Activated T-cell treated with anti-CD3 and anti-CD28 coated beads for 4 hours (primary cell): ENCODE measurements at regions not wholly inside any gene's neighbourhood (a gene's known extent, or its start where the extent isn't known, plus 50 kb on each side); places are given as distances from the start of the nearest gene placed in this dataset.
"Not testable (repeated sequence)": the region's sequence is repeated elsewhere in the genome, so short reads cannot be mapped to it uniquely, and the experiment has no call there.

Experiments used
- DNase-seq: peaks from one replicate; pipeline ENCODE4 v3.0.0-alpha.2; 2020

DNA sequence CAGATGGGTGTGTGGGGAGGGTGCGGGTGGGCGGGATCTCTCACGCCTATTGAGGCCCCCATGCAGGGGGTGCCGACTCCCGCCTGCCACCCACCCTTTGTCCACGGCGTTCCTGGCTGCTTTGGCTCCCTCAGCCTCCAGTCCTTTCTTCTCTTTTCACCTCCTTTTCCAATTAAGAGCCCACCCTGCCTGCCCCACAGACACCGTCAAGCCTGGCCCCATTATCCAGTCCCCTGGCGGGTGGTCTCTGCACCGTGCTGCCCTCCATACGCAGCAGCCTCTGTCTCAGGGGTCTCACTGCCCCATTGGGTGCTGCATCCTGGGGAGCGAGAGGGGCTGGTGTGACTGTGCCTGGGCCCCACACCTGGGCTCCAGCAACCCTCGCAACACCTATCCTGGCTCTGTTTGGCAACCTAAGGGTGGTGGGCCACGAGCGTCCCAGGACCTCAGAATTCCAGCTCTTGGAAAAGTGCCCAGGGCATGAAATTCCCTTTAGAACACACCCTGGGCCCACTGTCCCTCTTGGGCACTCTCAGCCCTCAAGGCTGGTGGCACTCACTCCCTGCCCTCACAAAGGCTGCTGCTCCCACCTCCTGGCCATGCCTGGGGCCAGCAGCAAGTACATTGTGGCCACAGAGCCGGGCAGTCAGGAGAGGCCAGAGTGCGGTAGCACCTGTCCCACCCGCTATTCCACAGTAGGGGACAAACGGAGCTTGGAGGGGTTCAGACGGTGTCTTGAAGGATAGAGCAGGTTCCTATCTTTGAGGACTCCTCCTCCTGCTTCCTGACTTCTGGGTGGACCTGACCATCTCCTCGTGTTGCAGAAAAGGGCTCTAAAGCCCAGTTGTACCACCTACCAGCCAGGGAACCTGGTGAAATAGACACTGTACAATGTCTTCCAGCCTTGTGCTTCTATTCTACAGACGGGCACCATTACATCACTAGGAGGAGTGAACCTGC lies 114.1 kb downstream of the KIF26A start:
- DNase-seq, result no peak

DNA sequence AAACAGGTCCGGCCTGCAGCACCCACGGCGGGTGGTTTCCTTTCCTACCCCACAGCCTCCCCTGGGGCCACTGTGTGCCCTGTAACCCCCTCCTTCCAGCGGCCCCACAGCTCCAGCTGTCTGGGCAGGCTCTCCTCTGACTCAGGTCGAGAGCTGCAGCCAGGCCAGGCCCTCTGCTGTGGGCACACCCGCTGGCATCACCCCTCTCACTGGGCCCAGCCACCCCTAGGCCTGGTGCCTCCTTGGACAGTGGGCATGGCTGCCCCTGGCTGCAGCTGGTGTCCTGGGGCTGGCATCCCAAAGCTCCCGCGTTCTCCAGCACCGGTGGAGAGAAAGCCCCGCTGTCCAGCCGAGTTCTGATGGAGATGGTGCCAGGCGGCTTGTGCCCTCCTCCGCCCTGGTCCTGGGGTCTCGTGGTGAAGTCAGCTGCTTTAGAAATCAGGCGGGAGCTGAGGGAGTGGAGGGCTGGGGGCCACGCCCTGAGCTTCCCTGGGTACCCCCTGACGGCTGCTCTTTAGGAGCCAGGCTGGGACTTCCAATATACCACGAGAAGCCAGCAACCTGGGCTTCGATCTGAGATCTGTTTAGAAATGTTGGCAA lies 114.9 kb downstream of the KIF26A start:
- DNase-seq, result no peak

DNA sequence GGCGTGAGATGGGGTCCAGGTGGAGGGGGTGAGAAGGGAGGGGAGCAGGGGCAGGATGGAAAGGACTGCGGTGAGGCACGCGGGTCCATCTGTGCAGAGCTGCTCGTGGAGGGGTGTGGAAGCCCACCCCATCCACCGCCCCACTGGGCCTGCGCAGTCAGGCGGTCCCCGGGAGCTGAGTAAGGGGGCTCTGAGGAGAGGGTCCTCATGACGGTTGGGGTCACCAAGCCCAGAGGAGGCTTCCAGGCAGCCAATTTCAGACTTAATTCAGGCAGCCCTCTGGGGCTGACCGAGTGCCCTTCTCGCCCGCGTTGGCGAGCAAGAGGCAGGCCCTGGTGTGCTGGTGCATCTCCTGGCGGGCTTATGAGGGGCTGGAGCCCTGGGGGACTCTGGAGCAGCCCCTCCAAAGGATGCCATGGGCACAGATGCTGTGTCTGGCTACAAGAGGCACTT lies 115.5 kb downstream of the KIF26A start:
- no peak for DNase-seq

DNA sequence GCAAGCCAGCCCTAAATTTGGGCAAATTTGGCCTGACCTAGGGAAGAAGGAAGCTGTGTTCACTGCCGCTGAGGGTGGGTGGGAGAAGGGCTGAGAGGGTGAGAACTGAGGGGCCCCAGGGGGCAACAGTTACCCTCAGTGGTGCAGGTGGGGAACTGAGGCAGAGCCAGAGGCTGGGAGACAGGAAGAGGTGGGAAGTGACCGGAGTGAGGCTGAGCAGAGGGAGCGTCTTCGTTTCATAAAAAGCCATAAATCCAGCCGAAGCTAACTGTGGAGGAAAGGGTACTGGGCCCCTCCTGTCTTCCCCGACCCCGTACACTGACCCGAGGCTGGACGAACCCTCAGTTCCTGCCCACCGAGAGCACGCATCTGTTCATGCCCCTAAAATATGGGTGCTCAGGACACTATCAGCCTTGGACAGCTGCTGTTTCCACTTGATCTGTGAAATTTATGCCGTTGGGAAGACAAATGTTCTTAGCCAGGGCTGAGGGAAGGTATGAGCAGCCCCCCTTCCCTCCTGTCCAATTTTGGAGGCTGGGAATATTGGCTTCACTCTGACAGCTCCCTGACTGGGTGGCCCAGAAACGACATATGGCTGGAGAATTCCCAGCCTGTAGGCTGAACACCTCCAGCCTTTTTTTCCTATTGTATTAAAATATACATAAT lies 116.5 kb downstream of the KIF26A start:
- no peak for DNase-seq

DNA sequence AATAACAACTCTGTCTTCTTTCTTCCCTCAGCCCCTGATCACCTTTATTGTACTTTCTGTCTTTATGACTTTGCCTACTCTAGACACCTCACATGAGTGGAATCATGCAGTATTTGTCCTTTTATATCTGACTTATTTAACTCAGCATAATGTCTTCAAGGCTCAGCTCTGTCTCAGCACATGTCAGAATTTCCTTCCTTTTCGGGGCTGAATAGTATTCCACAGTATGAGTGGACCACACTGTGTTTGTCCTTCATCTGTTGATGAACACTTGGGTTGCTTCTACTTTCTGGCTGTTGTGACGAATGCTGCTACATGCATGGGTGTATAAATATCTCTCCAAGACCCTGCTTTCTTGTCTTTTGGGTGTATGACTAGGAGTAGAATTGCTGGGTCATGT lies 117.6 kb downstream of the KIF26A start:
- DNase-seq, result no peak

DNA sequence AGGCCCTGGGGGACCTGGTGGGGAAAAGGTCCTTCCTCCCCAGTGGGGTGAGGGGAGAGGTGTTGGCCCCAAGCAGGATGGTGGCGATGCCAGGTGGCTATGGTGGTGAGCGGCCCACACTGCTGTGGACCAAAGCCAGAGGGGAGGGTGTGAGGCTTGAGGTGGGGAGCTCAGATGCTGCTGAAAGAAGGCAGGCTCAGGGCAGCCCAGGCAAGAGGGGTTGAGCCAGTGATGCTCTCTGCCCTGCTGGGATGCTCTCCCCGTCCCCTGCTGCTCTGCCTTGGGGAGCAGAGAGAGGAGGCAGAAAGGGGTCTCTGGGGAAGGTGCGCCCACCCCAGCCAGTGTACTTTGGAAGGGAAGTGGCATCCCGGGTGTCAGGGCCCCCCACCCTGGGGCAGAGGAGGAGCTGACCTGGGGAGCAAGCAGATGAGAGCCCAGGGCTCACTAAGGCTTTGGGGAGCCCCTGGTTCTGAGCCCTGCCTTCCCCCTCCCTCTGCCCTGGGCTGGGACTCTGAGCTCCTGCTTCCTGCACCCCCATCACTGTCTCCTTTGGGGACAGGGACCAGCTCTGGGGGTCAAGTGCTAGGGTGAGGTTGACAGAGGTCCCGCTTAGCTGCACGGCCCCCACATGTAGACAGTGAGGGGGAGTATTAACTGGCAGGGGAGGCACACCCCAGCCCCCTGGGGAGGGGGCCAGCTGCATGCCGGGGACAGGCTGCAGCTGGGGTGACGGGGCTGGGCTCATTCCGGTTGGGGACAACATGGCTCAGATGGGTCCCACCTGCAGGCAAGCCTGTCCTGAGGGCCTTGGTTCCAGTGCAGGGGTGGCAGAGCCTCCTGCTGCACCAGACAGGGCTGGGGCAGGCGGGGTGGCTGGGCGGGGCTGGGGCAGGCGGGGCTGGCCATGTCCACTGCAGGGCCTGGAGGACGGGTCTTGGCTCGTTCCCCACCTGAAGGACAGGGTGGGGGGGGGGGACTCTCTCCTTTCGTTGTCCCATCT lies 124.4 kb downstream of the KIF26A start:
- DNase-seq, result no peak

DNA sequence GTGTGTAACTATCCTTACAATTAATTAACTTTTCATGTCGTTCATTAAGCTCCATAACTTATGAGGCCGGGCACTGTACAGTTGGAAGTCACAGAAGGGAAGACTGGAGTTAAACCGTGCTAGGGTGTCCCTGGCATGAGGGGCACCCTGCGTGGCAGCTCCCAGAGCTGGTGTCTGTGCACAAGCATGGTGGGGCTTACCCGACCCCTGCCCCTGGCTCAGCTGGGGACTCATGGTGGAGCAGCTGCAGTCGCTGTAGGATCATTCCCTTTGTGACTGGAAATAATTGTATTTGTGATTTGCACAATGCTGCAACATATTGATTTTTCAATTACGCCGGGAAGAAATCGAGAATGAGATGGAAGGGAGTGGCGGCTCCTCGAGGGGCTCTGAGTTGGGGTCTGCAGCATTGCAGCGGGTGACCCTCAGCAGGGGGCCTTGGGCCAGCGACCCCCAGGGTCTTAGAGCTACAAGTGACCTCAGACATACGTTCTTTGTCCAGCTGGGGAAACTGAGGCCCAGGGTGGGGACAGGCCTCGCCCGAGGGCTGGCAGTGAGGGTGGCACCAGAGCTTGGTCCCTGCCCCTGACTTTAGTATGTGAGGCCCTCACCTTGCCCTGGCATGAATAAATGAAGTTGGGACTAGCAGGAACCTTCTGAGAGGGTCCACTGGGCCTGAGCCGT lies 125.4 kb downstream of the KIF26A start:
- DNase-seq, result no peak

DNA sequence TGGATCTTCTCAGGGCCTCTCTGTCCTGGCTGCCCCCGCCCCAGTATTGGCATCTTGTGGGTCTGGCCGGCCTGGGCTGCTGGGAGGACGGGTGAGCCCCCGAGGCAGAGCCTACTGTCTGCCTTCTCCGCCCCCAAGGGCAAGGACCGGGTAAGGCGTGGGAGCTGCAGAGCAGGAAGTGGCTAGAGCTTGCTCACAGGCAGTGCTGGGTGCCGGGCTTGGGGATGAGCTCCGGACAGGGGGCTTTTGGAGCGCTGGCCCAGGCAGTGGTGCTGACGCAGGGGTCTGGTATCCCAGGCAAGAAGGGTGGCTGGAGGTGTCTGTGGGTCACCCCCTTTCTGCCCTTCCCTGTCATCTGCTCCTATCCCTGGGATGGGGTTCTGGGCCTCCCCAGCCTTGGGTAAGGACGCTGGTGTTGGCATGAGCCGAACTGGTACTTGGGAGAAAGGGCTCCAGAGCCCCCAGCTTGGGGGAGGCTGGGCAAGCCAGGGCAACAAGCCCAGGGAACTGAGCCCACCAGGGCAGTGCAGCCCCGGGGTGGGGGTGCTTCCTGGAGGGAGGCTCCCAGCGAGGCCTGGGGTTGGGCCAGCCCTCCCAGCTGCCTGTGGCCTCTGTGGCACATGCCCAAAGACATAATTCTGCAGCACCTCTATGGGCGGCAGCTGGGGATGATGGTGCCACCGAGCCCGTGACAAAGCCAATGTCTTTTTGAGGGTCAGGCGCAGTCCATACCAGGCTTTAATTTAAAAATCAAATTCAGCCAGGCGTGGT lies 126.3 kb downstream of the KIF26A start:
- no peak for DNase-seq

DNA sequence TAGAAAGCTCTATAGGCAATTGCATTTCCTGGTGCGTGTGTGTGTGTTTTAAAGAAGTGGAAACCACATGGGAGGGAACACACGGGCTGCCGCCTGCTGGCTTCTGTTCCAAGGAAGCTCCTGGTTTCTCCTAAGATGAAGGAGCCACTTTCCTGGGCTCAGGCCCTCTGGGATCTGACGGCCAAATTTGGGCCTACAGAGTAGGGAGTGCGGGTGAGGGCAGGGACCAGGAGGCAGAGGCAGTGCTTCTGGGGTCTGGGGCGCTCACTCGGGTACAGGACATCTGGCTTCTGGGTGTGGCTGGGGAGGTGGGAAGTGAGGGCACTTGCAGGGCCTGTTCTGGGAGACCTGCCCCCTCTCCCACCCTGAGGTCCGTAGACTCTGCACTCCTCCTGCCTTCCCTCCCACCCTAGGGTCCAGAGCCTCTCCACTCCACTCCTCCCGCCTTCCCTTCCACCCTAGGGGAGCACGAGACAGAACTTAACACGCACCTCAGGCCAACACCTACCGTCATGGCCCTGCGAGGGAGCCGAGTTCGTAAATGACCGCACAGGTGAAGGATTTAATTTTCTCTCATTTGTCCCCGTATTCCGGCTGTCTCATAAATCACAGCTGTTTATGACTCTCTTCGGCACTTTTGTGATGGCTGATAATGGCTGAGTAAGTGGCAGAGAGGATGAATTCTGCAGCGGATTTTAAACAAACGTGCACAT lies 127.7 kb downstream of the KIF26A start:
- DNase-seq, result no peak

DNA sequence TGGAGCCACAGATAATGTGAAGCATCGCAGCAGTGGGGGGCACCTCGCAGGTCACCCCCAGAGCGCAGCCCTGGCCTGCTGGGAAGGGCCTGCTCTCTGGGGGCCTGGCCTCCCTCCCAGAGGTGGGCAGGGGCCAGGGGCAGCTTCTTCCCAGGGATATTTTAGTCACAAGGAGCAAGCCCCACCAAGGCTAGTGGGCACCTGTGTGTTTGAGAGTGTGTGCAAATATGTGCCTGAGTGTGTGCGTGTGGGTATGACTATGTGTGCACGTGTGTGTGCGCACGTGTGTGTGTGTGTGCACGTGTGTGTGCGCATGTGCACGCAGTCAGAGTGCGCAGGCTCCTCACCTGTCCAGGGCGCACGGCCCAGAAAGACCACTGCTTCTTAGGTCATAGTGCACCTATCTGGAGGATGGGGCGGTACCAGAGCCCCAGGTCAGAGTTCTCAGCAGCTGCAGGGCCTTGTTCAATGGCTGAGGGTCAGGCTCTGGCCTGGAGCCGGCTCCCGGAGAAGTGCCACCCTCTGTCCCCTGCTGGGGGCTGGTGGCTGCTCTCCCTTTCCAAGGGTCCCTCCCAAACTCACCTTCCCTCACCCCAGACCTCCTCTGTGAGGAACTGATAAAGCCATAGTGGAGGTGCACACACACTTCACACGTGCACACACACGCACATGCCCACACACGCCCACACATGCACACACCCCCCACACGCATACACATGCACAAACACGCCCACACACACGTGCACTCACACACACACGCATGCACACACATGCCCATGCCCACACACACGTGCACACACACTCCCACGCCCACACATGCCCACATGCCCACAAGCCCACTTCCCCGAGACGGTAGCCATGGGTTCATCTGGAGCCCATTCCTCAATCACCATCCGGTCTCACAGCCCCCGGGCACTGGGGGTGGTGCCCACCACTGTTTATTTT lies 128.5 kb downstream of the KIF26A start:
- DNase-seq, result no peak

DNA sequence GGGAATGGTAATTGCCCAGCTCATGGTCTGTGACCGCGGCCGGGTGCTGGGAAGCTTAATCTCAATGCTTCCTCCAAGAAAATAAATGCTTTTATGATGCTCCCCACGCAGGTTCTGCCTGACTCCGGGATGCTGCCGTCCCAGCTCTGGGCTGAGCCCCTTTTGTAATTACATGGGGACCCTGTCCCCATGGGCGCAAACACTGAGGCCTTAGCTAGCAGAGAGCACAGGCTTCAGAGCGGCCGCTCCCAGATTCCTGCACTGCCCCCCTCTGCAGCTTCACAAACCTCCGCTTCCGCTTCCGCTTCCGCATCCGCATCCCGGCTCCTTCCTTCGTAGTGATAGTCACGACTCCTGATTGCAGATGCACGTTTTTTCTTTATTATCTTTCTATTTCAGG lies 129.5 kb downstream of the KIF26A start:
- DNase-seq, result no peak

DNA sequence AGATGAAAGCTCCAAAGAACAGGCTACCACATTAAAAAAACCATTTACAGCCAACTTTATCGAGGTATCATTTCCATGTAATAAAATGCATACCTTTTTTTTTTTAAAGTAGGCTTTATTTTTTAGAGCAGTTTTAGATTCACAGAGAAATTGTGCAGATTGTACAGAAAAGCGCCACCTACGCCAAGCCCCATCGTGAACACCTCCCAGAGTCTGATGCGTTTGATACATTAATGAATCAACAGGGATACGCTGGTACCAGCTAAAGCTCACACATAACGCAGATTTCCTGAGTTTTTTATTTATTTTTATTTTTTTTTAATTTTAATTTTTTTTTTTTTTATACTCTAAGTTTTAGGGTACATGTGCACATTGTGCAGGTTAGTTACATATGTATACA lies 129.9 kb downstream of the KIF26A start:
- no peak for DNase-seq

DNA sequence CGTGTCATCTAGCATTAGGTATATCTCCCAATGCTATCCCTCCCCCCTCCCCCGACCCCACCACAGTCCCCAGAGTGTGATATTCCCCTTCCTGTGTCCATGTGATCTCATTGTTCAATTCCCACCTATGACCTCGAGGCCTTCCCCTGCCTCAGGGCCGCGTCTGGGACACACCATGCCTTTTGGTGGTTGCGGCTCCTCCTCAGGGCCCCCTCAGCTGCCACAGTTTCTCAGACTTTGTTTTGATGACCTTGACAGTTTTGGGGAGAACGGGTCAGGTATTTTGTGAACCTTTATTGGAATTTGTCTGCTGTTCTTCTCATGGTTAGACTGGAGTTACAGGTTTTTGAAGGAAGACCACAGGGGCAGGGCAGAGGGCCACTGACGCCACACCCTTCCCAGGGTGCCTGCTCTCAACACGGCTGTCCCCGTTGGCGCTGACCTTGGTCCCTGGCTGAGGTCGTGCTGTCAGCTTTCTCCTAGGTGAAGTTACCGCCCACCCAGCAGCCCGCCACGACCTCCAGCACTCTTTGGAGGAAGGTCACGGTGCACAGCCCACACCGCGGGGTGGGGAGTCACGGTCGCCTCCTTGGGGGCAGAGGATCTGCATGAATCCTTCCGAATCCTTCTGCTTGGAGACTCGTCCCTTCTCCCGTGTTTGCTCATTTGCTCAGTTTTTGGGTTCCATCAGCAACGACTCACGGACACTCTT lies 130.5 kb downstream of the KIF26A start:
- DNase-seq, result no peak

DNA sequence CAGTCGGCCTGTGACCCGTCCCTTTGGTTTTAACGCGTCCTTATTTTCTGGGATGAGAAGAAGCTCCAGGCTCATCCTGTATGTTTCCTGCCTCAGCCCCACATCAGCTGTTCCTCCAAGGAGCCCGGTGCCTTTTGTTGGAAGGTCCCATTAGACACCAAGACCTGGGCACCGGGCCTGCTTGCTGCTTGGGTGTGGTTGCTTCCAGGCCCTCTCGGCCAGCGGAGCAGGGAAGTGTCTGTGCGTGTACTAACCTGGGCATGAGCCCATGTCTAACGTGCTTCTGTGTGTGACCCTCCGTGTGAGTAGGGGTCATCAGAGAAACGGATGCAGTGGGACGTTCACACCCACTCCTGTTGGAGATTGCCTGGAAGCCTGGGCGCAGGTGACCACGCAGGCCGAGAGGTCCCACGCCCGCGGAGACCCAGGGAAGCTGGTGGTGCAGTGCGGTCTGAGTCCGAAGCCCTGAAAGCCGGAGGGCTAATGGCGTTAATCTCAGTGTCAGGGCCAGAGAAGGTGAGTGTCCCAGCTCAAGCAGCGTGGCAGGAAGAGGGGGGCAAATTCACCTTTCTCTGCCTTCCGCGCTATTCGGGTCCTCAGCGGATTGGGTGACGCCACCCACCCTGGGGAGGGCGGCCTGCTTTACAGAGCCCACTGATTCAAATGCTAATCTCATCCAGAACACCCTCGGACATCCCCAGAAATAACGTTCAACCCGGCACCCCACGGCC lies 131.3 kb downstream of the KIF26A start:
- DNase-seq, result not testable (repeated sequence)

DNA sequence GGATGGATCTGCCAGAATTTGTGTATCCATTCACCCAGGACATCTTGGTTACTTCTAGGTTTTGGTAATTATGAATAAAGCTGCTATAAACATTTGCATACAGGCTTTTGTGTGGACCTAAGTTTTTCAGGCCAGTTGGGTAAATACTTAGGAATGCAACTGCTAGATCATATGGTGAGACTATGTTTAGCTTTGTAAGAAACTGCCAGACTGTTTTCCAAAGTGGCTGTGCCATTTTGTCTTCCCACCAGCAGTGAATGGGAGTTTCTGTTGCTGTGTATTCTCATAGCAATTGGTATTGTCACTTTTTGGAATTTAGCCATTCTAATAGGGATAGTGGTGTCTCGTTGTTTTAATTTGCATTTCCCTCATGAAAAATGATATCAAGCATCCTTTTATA lies 133.0 kb downstream of the KIF26A start:
- no peak for DNase-seq

DNA sequence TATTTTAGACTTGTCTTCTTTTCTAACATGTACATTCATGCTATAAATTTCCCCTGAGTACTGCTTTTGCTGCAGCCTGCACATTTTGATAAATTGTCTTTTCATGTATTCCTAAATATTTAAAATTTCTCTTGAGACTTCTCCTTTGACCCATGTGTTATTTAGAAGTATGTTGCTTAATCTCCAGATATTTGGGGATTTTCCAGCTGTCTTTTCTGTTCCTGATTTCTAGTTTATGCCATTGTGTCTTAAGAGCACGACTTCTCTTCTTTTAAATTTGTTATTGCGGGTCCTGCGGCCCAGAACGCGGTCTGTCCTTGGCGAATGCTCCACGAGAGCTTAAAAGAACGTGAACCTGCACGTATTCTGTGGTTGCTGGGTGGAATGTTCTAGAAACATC lies 136.4 kb downstream of the KIF26A start:
- DNase-seq, result no peak

DNA sequence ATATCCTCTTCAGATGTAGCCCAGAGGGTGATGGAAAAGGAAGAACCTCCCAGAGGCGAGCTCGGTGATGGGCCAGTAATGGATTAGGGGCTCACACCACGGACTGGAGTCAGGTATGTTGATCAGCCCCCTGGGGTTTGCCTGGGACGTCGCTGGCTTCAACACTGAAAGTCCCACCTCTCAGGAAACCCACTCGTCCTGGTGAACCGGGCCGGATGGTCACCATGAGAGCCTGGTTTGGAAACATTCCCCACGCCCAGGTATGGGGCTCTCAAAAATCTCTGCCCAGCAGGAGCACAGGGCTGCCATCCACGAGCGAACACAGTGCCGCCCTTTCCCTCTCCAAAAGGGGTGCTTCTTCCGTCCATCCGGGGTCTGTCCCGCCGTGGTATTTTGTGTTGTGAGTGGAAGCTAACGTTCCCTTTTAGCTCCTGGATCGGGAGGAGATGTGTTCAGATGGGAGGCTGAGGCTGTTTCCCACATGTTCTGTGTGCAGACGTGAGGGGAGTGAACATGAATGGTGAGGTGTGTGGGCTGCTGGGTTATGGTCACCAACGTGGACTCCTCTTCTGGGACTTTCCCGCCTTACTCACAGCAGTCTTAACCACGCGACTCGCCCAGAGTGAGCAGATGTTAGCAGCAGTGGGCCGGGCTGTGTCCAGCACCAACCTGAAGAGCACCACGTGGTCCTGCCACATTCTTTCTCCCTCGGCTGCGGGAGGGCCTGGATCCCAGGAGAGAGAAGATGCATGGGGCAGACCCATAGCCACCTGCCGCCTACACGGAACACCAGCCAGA lies 139.2 kb downstream of the KIF26A start:
- no peak for DNase-seq
